NOMO-1 treated with DMSO at 0.1 percent for 48 hours (cell line): ENCODE measurements at regions not wholly inside any gene's neighbourhood (a gene's known extent, or its start where the extent isn't known, plus 50 kb on each side); places are given as distances from the start of the nearest gene placed in this dataset.
"Not testable (repeated sequence)": the region's sequence is repeated elsewhere in the genome, so short reads cannot be mapped to it uniquely, and the experiment has no call there.

Source experiments
- DNase-seq: peaks from one replicate; lab custom pipeline; 2025; ENCODE audit not compliant: unreplicated experiment; lab: John Stamatoyannopoulos, UW

DNA sequence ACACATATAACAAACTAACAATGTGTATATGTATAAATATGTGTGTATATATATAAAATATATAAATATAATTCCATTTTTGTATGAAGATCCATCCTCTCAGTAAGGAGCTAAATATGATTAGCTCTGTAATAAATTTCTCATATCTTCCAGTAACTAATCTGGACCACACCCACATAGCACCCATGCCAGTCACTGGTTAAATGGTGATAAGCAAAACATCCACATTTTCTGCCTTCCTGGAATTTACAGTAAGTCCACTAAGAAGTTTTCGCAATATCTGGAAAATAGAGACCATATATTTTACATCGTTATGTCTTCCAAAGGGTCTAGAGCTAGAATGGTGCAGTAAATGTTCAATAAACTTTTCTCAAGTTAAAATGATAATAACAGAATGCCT is 151.5 kb upstream of the STMND1 start:
- DNase-seq, result no peak

DNA sequence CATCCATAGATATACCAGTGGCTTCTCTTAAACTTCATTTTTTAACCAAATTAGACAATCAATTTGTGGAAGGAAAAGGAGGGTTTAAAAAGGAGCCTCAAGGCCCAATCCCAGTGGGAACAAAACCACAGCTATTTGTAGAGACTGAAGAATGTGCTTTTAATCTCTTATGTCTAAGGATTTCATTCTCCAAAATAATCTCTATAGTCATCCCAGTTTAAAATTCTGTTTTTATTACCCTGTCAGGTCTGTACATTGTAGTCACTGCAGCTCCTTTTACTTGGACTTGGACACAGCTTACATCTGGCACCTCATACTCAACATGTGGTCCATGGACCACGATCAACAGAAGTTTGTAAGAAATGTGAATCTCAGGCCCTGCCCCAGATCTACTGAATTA is 152.1 kb upstream of the STMND1 start:
- DNase-seq, result no peak

DNA sequence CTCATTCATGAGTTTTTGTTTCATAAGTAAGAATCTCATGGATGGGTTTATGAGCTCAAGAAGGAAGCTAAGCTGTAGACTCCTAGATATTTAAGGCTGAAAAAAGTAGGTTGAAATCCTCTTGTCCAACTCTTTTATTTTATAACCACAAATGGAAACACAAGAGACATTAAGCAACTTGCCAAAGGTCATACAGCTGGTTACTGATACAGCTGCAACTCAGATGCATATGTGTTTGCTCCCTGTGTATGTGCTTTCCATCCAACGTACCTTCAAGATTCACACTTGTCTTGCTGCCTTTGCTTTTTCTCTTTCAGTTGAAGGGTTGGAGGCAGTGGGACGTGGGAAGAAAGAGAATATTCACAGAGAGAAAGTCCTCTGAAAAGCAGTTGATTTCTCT is 153.5 kb upstream of the STMND1 start:
- DNase-seq, result no peak

DNA sequence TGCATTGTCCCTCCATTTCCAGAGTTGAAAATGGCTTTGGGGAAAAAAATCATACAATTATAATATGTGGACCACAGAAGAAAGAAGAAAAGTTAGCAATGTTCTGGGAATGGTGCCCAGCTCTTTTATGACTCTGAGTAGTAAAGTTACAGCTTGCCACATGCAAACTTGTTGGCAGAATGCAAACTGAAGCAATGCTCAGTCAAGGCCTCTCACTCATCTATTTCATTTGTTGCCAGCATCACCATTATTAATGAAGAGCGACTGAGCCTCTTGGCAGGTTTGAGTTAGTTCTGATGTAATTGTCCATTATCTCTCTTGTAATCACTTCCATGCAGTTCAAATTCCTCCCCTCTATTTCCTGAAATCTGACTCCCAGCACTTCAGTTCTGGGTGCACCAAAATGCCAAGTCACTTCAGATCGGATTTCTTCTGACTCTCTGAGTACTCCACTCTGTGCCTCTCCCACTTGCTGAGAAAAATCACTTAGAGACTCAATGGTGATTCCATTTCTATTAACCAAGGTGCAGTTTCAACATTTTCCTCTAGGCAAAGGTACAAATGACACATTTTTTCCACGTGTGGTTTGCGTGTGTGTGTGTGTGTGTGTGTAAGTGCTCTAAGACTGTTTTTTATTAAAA is 154.4 kb upstream of the STMND1 start:
- no peak for DNase-seq

DNA sequence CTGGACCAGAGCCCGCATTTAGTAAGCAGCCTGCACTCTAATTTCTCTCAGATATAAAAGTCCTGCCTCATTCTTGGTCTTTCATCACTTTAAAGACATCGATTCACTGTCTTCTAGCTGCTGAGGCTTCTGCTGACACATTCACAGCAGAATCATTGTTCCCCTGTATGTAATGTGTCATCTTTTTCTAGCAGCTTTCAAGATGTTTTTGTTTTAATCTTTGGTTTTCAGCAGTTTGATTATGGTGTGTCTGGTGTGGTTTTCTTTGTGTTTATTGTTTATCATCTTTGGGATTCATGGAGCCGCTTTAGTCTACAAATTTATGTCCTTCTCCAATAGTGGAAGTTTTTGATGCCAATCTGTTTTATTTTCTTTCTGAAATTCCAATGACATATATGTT is 157.3 kb upstream of the STMND1 start:
- no peak for DNase-seq

DNA sequence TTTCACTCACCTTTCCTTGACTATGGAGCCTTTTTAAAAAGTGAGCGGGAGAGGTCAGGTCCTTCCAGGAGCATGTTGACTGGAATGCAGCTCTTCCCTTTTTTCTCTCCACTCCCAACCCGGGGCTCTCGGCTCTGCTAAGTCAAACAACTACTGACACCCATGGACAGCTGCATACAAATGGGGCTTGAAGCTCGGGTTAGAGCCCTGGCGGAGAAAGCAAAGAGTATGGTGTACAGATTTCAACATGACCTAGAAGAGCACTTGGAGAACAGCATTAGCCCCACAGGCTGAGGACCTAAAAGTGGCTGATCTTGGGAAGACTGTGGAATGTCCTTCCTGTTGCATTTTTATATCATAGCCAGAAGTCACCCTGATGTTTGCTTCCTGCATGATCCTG is 162.0 kb upstream of the STMND1 start:
- DNase-seq, result no peak

DNA sequence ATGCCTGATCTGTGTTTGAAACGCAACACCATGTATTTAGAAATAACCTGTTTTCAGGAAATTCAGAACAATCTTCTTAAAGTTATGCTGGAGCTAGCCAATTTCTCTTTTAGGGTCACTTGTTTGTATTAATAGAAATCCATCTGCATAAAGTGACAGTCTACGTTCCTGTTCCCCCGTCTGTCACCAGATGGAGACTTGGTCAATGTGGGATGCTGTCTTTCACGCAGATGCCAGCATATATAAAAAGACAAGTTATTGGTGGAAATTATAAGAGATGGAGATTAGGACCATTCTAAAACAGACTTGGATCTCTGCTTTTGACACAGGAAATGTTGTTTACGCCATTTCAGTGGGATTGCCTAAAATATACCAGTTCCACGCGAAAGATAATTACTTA is 162.5 kb upstream of the STMND1 start:
- no peak for DNase-seq

DNA sequence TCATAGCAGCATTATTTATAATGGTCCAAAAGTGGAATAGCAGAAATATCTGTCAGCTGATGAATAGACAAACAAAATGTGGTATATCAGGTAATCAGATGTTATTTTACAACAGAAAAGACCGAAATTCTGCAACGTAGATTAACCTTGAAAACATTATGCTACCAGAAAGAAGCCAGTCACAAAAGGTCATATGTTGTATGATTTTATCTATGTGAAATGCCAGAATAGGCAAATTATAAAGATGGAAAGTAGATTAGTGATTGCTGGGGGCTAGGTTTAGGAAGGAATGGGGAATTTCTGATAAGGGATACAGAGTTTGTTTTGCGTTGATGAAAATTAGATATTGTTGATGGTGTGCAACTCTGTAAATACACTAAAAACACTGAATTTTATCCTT is 165.0 kb upstream of the STMND1 start:
- DNase-seq, result no peak

DNA sequence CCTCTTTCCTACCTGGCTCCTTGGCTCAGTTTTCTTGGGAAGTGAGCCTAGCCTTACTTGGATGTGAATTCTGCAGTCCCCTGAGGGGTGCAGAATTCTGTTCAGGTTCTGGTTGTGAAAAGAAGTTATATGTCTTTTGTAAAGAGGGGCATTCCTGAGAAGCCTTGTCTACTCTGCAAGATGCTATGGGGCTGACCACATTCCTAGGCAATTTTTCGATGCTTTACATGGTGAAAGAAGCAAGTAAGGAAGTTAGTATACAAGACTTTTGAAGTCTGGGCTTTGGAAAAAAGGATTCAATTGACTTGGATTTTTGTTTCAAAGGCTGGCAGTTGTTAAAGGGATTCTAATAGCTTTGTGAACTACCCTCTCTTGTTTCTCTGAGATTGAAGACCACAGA is 167.9 kb upstream of the STMND1 start:
- DNase-seq, result no peak

DNA sequence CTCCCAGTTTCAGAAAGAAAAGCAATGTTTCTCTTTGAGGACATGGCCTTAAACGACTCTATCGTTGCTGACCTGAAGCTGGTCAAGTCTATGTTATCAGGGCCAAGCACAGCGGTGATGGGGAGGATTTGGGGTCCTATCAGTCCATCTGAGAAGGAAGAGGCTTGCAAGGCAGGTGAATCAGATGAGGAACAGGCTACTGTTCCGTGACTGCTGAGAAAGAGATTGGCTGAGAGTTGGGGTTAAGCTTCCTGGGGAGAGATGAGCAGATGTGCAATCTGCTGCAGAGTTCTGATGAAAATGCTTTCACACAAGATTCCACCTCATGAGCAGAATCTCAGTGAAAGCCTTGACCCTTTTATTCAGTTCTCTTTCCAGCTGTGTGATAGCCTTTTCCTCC is 168.3 kb upstream of the STMND1 start:
- DNase-seq, result no peak

DNA sequence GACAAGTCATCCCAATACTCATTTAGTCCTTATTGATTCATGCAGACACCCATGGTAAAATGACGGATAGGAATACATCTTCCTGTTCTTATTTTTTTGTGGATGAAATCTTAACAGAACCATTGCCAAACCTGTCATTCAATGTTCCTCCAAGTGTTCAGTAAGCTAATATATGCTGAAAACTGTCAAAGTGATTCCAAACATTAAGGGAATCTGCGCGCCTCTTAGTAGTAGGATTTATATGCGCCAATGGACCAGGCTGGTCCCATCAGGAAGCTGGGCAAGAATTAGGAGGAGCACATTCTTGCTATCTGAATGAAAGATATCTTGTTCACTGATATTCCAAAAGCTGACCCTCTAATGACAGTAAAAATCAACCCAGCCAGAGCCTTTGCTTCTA is 168.9 kb upstream of the STMND1 start:
- DNase-seq, result no peak

DNA sequence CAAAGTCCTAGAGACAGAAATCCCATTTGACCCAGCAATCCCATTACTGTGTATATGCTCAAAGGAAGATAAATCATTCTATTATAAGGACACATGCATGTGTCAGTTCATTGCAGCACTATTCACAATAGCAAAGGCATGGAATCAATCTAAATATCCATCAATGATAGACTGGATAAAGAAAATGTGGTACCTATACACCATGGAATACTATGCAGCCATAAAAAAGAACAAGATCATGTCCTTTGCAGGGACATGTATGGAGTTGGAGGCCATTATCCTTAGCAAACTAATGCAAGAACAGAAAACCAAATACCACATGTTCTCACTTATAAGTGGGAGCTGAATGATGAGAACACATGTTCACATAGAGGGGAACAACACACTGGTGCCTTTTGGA is 169.8 kb upstream of the ATXN1 start:
- DNase-seq, result not testable (repeated sequence)

DNA sequence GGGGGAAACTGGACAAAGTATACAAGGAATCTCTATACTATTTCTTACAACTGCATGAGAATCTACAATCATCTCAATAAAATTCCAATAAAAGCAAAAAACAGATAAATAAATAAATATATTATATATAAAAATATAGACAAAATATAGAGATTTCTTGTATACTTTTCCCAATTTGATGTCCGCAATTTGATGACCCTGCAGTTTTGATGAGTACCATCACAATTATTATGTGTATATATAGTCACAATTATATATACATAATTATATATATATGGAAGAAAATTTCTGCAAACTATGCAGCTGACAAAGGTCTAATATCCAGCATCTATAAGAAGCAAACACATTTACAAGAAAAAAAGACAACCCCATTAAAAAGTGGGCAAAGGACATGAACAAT is 169.2 kb upstream of the ATXN1 start:
- no peak for DNase-seq

DNA sequence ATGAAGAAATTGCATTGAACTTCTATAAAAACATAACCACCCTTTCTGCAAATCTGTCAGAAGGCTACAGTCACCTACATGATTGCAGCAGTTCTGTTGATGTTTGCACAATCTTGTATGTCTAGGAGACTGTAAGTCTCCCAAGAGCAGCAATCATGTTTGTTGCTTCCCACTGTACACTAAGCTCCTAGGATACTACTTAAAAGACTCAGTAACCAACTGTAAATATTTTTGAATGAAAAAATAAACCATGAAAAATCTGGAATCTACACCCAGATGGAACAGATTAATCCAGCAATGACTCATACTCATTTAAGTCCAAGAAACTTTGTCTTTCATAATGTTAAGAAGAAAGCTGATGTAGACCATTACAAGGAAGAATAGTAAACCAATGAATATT is 168.5 kb upstream of the ATXN1 start:
- peak; percentile 49 for DNase-seq

DNA sequence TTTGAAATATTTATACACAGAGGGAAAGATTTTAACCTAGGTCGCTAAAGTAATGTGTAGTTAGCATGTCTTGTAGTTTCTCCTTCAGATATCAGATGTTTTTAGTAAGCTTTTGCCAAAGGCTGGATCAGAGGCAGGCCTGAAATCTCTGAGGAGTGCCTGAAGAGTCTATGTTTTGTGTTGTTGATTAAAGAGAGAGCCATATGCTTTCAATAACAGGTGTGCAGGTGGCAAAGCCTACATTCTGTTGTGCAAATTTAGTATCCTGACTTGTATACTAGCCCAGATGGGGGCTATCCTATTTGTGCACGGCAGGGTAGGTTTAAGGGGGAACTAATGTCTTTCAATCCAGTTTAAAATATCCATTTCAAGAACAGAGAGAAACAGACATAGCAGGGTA is 167.1 kb upstream of the ATXN1 start:
- no peak for DNase-seq

DNA sequence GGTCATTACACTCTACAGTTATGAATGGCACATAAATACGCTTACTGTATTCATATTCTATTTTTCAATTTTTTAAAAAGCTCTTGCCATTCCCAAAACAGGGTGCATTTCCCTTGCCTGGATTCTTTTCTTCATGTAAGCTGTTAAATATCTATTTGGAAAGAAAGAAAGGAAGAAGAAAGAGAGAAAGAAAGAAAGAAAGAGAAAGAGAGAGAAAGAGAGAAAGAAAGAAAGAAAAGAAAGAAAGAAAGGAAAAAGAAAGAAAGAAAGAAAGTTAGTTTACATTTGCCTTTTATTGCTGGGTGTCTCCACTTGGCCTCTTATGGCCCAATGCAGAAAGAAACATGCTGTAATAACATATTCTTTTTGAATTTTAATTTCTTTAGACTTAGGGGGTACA is 165.9 kb upstream of the ATXN1 start:
- no peak for DNase-seq

DNA sequence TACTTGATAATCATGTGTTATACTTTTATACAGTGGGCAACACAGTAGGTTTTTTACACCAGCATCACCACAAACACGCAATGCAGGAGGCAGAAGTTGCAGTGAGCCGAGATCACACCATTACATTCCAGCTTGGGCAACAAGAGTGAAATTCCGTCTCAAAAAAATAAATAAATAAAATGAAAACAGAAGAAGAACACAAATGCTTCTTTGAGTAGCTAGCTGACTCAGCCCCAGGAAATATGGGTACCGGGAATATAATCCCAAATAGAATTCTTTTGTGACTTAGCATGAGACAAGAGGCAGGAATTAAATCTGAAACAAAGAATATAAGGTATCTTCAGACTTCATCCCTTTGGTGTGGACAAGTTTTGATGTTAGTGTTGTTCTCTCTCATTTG is 164.2 kb upstream of the ATXN1 start:
- no peak for DNase-seq

DNA sequence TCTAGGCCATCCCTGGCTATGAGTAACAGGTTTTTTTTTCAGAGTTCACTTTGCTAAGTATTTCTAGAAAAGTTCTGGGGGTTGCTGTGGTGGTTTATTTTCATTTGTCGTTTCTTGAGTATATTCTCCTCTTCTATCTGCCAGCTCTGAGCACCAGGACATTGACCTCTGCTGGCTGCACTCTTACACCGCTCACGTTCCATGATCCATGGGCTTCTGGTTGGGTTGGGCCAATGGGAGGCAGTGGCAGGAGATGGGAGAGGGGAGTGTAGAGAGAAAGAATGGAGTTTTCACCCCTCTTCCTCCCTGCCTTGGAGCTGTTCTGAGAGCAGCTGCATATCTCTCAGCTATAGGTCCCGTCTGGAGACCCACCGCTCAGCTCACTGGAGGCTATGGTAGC is 161.0 kb upstream of the ATXN1 start:
- no peak for DNase-seq

DNA sequence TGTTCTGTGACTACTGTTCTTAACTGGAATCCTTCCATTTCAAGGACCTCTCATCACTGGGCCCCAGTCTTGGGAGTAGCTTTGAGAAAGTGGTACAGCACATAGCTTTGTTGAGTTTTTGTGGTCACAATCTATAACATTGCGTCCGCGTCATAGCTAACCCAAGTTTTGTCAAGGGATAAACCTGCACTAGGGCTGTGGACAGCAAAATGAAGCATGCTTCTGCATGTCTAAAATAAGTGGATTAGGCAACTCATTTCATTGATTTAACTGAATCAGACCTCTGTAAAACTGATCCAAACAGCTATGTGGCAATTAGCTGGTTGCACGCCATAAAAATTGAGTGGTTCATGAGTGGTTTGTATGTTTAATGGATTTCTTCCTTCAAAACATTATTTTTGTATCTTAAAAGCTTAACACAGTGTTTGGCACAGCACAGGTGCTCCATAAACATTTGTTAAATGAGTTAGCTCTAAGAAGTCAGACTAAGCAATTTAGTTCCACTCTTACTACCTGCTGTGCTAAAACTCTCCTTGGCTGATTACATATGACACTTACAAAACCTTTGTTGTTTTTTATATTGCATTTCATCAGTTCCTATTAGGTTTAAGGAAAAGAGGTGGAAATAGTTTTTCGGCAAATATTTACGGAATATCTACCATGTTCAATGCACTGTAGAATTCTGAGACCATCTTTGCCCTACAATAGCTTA is 160.3 kb upstream of the ATXN1 start:
- peak; percentile 24 for DNase-seq

DNA sequence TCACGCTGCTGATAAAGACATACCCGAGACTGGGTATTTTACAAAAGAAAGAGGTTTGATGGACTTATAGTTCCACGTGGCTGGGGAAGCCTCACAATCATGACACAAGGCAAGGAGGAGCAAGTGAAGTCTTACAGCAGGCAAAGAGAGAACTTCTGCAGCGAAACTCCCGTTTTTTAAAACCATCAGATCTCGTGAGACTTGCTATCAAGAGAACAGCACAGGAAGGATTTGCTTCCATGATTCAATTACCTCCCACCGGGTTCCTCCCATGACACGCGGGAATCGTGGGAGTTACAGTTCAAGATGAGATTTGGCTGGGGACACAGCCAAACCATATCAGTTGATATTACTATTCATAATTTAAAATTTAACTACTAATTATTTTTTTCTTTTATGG is 157.3 kb upstream of the ATXN1 start:
- no peak for DNase-seq

DNA sequence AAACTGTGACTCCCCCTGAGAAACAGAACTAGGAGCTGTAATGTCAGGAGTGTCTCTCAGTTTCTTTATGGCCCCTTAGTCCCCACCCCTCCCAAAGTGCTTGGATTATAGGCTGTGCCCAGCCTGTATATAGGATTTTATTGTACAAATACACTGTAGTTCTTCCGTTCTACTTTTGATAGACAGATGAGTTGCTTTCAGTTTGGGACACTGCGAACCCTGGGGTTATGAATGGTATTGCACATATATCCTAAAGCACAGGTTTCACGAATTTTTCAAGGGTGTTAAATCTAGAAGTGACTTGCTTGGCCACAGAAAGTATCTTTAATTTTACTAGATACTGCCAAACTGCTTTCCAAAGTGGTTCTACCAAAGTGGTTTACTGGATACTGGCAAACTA is 152.9 kb upstream of the ATXN1 start:
- DNase-seq, result no peak

DNA sequence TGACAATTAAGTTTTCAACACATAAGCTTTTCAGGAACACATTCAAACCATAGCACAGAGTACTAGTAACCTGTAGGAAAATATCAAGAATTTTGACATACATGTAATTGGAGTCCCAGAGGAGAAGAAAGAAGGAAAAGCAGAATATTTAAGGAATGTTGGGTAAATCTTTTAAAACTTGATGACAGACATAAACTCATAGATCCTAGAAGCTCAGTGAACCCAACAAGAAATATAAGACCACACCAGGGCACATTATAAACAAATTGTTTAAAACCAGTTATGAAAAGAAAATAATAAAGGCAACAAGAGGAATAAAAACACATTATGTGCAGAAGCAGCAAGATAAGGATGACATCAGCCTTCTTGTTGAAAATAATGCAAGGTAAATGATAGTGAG is 151.5 kb upstream of the ATXN1 start:
- no peak for DNase-seq

DNA sequence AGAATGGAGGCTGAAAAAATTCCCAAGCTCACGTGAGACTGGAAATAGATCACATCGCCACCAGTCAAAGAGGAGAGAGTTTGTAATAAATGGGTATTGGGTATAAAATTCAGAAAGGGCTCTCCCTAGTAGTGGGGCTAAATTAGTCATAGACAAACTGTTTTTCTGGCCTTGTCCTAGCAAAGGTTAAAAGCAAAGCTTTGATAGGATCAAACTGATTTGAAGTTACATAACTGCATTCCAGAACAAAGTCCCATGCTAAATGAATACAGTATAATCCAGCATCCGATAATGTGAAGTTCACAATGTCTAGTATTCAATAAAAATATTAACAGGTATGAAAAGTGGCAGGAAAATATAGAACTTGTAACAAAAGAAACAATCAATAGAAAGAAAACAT is 149.8 kb upstream of the ATXN1 start:
- DNase-seq, result no peak
